Activated T-helper 1 cell treated with anti-CD3 and anti-CD28 coated beads, Interleukin-12 subunit alpha, Interleukin-12 subunit beta, Interleukin-2, Interleukin-4 antibody, amounts not matched to agents 30 ng/mL and 10 ng/mL and 1 ng/mL, durations not matched to agents 14 hours and 24 hours and 36 hours (primary cell): ENCODE measurements at regions not wholly inside any gene's neighbourhood (a gene's known extent, or its start where the extent isn't known, plus 50 kb on each side); places are given as distances from the start of the nearest gene placed in this dataset.

Source experiments
- DNase-seq: peaks from one replicate; pipeline ENCODE4 v3.0.0; 2021; ENCODE audit warnings: low spot score
- H3K27ac Mint-ChIP-seq: one replicate; pipeline ENCODE4 v1.8.0; 2021; ENCODE audit warnings: mild to moderate bottlenecking, mixed read lengths
- H3K27me3 Mint-ChIP-seq: one replicate; pipeline ENCODE4 v1.8.0; 2022; ENCODE audit warnings: mild to moderate bottlenecking, moderate library complexity, mixed read lengths; ENCODE audit not compliant: insufficient read depth
- H3K36me3 Mint-ChIP-seq: one replicate; pipeline ENCODE4 v1.8.0; 2021; ENCODE audit warnings: low read depth, mixed read lengths
- H3K4me1 Mint-ChIP-seq: one replicate; pipeline ENCODE4 v1.8.0; 2021; ENCODE audit warnings: low read depth, mixed read lengths
- H3K4me3 Mint-ChIP-seq: one replicate; pipeline ENCODE4 v1.8.0; 2021; ENCODE audit warnings: mild to moderate bottlenecking, moderate library complexity, mixed read lengths
- H3K9me3 Mint-ChIP-seq: one replicate; pipeline ENCODE4 v1.8.0; 2021; ENCODE audit warnings: mixed read lengths
- intact Hi-C: fragments of 100-400 bp; cut with micrococcal nuclease; formaldehyde crosslinking; loops from one replicate; pipeline ENCODE4 v1.15.1; 2024

DNA sequence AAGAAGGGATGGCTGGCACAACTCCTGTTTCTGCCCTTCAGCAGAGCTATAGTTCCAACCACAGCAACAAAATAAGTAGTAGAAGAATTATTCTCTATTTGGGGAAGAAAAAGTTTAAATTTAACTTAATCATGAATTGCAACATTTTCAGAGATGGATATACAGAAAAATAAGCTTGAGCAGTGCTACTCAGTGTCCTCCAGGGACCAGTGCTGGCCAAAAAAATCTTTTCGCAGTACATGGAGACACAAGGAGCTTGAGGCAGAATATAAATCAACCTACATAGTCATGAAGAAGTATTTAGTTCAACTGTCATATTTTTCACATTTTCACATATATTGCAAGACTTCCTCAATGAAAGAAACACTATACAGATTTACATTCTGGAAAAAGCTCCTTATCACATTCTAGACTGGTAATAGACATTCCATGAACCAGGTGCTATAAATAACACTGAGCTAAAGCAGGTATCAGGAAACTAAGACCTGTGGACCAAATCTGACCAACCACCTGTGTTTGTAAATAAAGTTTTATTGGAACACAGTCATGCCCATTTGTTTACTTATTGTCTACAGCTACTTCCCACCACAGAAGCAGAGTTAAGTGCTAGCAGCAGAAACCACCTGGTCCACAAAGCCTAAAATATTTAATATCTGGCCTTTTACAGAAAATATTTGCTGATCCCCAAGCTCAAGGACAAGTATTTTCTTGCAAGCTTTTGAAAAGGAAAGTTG, 101.9 kb downstream of the RGS21 start:
- Mint-ChIP-seq H3K27ac (no peak overlapping the region), H3K27me3 (no peaks in the 10 kb centered on the region), H3K4me3 (no peak overlapping the region), H3K9me3 (no peaks in the 10 kb centered on the region), H3K36me3 (no peaks in the 10 kb centered on the region), H3K4me1 (no peaks in the 10 kb centered on the region)
- intact Hi-C loops, result loop anchor here (10.0 kb wide), 1 partner anchor 1684 kb away; no protein-coding TSS in a partner anchor
- no peak for DNase-seq

- no peak for DNase-seq
- peaks cover 12% of the 10 kb centered on the region for H3K9me3 Mint-ChIP-seq
- intact Hi-C loops, result no loop called here
- H3K4me3 Mint-ChIP-seq, result no peak overlapping the region
- H3K4me1 Mint-ChIP-seq, result no peaks in the 10 kb centered on the region
- H3K27me3 Mint-ChIP-seq, result peaks cover 3% of the 10 kb centered on the region
- H3K27ac Mint-ChIP-seq, result no peak overlapping the region
- H3K36me3 Mint-ChIP-seq, result no peaks in the 10 kb centered on the region
Observed at GRCh38 chr1:192430644-192431043, 113.9 kb downstream of the RGS21 start.

- DNase-seq, result no peak
- Mint-ChIP-seq H3K36me3 (no peaks in the 10 kb centered on the region), H3K9me3 (peaks cover 6% of the 10 kb centered on the region), H3K27ac (no peak overlapping the region), H3K4me1 (no peaks in the 10 kb centered on the region), H3K4me3 (no peak overlapping the region), H3K27me3 (peaks cover 2% of the 10 kb centered on the region)
- intact Hi-C loops, result no loop called here
Observed at GRCh38 chr1:192435704-192436103, 118.9 kb downstream of the RGS21 start.

GRCh38 chr1:192436441-192437078, 119.8 kb downstream of the RGS21 start:
- intact Hi-C loops, result no loop called here
- H3K36me3 Mint-ChIP-seq, result no peaks in the 10 kb centered on the region
- no peak overlapping the region for H3K4me3 Mint-ChIP-seq
- no peak overlapping the region for H3K27ac Mint-ChIP-seq
- peaks cover 1% of the 10 kb centered on the region for H3K9me3 Mint-ChIP-seq
- H3K4me1 Mint-ChIP-seq, result no peaks in the 10 kb centered on the region
- DNase-seq, result no peak
- peaks cover 2% of the 10 kb centered on the region for H3K27me3 Mint-ChIP-seq

- Mint-ChIP-seq H3K27ac (no peak overlapping the region), H3K9me3 (no peaks in the 10 kb centered on the region), H3K36me3 (no peaks in the 10 kb centered on the region), H3K4me1 (no peaks in the 10 kb centered on the region), H3K27me3 (peaks cover 5% of the 10 kb centered on the region), H3K4me3 (no peak overlapping the region)
- intact Hi-C loops, result no loop called here
- DNase-seq, result no peak
Observed at GRCh38 chr1:192438737-192439136, 121.9 kb downstream of the RGS21 start.

GRCh38 chr1:192439373-192440025, 122.7 kb downstream of the RGS21 start:
- Mint-ChIP-seq H3K4me3 (no peak overlapping the region), H3K27me3 (peaks cover 6% of the 10 kb centered on the region)
- intact Hi-C loops, result loop anchor here (10.0 kb wide), 1 partner anchor 365 kb away; no protein-coding TSS in a partner anchor

DNA sequence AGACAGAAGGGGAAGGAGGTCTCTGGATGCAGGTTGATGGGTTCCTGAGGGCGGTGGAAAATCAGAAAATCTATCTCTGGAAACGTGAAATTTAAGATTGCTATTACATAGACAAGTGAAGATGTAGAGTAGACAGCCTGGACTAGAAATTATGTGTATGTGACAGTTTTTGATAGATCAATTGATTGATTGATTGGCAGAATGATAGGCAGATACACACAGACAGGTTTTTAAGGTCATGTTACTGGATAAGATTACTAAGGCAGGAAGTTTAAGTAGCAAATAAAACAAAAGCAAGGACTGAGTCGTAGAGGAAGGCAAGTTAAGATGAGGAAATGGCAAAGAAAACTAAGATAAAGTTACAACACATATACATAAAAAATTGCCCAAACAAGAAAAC, 124.7 kb downstream of the RGS21 start:
- H3K4me3 Mint-ChIP-seq, result no peak overlapping the region
- H3K4me1 Mint-ChIP-seq, result no peaks in the 10 kb centered on the region
- no peaks in the 10 kb centered on the region for H3K9me3 Mint-ChIP-seq
- H3K27me3 Mint-ChIP-seq, result peaks cover 8% of the 10 kb centered on the region
- no peaks in the 10 kb centered on the region for H3K36me3 Mint-ChIP-seq
- no peak for DNase-seq
- no peak overlapping the region for H3K27ac Mint-ChIP-seq
- intact Hi-C loops, result loop anchor here (10.0 kb wide), 1 partner anchor 367 kb away; no protein-coding TSS in a partner anchor

More at GRCh38 chr1:192439373-192440025, 122.7 kb downstream of the RGS21 start:
- Mint-ChIP-seq H3K36me3 (no peaks in the 10 kb centered on the region), H3K27ac (no peak overlapping the region), H3K9me3 (no peaks in the 10 kb centered on the region), H3K4me1 (no peaks in the 10 kb centered on the region)
- no peak for DNase-seq

GRCh38 chr1:192442736-192443135, 125.9 kb downstream of the RGS21 start:
- intact Hi-C loops, result loop anchor here (10.0 kb wide), 1 partner anchor 368 kb away; no protein-coding TSS in a partner anchor
- Mint-ChIP-seq H3K4me3 (no peak overlapping the region), H3K9me3 (no peaks in the 10 kb centered on the region), H3K27me3 (peaks cover 12% of the 10 kb centered on the region), H3K36me3 (no peaks in the 10 kb centered on the region), H3K27ac (no peak overlapping the region), H3K4me1 (no peaks in the 10 kb centered on the region)
- no peak for DNase-seq

DNA sequence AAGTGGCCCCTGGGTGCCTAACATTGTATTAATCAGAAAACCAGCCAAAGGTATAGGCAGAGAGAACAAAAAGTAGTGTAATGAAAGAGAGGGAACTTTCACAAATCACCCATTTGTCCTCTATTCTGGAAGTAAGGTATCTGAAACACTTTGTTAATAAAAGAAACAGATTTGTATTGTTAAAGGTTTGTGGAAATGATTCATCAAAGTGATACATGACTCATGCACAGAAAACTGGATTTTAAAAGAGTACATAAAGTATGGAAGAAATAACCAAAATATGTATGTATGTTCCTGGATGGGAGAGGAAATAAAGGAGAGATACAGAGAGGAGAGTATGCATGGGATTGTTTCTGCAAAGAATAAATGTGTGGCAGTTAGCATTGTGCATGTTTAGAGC, 126.8 kb downstream of the RGS21 start:
- Mint-ChIP-seq H3K9me3 (no peaks in the 10 kb centered on the region), H3K27ac (no peak overlapping the region), H3K36me3 (no peaks in the 10 kb centered on the region), H3K4me3 (no peak overlapping the region), H3K27me3 (peaks cover 10% of the 10 kb centered on the region), H3K4me1 (no peaks in the 10 kb centered on the region)
- intact Hi-C loops, result loop anchor here (10.0 kb wide), 1 partner anchor 369 kb away; no protein-coding TSS in a partner anchor
- DNase-seq, result no peak

- H3K27ac Mint-ChIP-seq, result no peak overlapping the region
- no peaks in the 10 kb centered on the region for H3K36me3 Mint-ChIP-seq
- H3K27me3 Mint-ChIP-seq, result peaks cover 12% of the 10 kb centered on the region
- H3K4me1 Mint-ChIP-seq, result no peaks in the 10 kb centered on the region
- no peak overlapping the region for H3K4me3 Mint-ChIP-seq
- H3K9me3 Mint-ChIP-seq, result no peaks in the 10 kb centered on the region
- no peak for DNase-seq
- intact Hi-C loops, result loop anchor here (10.0 kb wide), 1 partner anchor 370 kb away; no protein-coding TSS in a partner anchor
Observed at GRCh38 chr1:192445241-192445640, 128.4 kb downstream of the RGS21 start.

DNA sequence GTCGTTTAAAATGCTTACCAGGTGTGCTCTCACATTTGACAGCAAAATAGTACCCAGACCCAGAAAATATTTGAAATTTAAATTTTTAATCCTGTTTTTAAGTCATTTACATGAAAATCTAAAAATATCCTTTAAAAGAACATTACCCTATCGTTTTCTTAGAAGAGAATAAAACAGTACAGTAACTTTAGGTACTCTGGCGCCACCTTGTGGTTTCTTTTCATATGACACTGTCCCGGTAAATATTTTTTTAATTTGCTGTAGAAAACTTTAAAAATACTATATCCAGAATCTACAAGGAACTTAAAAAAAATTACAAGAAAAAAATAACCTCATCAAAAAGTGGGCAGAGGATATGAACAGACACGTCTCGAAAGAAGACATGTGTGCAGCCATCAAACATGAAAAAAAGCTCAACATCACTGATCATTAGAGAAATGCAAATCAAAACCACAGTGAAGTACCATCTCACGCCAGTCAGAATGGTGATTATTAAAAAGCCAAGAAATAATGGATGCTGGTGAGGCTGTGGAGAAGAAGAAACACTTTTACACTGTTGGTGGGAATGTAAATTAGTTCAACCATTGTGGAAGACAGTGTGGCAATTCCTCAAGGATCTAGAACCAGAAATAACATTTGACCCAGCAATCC, 129.2 kb downstream of the RGS21 start:
- H3K4me3 Mint-ChIP-seq, result no peak overlapping the region
- H3K27me3 Mint-ChIP-seq, result peaks cover 12% of the 10 kb centered on the region
- H3K36me3 Mint-ChIP-seq, result no peaks in the 10 kb centered on the region
- no peaks in the 10 kb centered on the region for H3K4me1 Mint-ChIP-seq
- H3K9me3 Mint-ChIP-seq, result no peaks in the 10 kb centered on the region
- intact Hi-C loops, result loop anchor here (10.0 kb wide), 1 partner anchor 371 kb away; no protein-coding TSS in a partner anchor
- DNase-seq, result peak; percentile 9
- H3K27ac Mint-ChIP-seq, result no peak overlapping the region

- Mint-ChIP-seq H3K27me3 (peaks cover 14% of the 10 kb centered on the region), H3K4me1 (no peaks in the 10 kb centered on the region), H3K4me3 (no peak overlapping the region), H3K36me3 (no peaks in the 10 kb centered on the region), H3K27ac (no peak overlapping the region), H3K9me3 (no peaks in the 10 kb centered on the region)
- intact Hi-C loops, result loop anchor here (10.0 kb wide), 1 partner anchor 373 kb away; no protein-coding TSS in a partner anchor
- no peak for DNase-seq
Observed at GRCh38 chr1:192448026-192448578, 127.5 kb upstream of the RGS1 start.
